Trophoblast cell (in vitro differentiated cells and primary cell): ENCODE measurements at regions not wholly inside any gene's neighbourhood (a gene's known extent, or its start where the extent isn't known, plus 50 kb on each side); places are given as distances from the start of the nearest gene placed in this dataset.
A peak's percentile ranks its signal among the peaks of the same experiment; 100 is the strongest.

Experiments used
- DNase-seq, 2 donors: peaks; one replicate each; pipeline ENCODE4 v3.0.0-alpha.2; 2016
- H2AFZ ChIP-seq: 2 replicates; pipeline ENCODE4 v1.6.1; 2013; ENCODE audit warnings: low read length, moderate library complexity, mild to moderate bottlenecking; ENCODE audit not compliant: insufficient read depth, poor library complexity
- H2AK5ac ChIP-seq: 2 replicates; pipeline ENCODE4 v1.6.1; 2013; ENCODE audit warnings: mild to moderate bottlenecking, low read length
- H2BK120ac ChIP-seq: 2 replicates; pipeline ENCODE4 v1.6.1; 2013; ENCODE audit warnings: low read length, mild to moderate bottlenecking, moderate library complexity; ENCODE audit not compliant: insufficient read depth, poor library complexity
- H2BK12ac ChIP-seq: 2 replicates; pipeline ENCODE4 v1.6.1; 2013; ENCODE audit warnings: mild to moderate bottlenecking, low read length, moderate library complexity
- H2BK5ac ChIP-seq: 2 replicates; pipeline ENCODE4 v1.6.1; 2013; ENCODE audit warnings: low read length, low read depth, moderate library complexity, mild to moderate bottlenecking; ENCODE audit not compliant: poor library complexity
- H3K14ac ChIP-seq: 2 replicates; pipeline ENCODE4 v1.6.1; 2013; ENCODE audit warnings: mild to moderate bottlenecking, low read length
- H3K18ac ChIP-seq: 2 replicates; pipeline ENCODE4 v1.6.1; 2013; ENCODE audit warnings: mild to moderate bottlenecking, low read length
- H3K23ac ChIP-seq: 2 replicates; pipeline ENCODE4 v1.6.1; 2013; ENCODE audit warnings: low read length
- H3K27ac ChIP-seq: 2 replicates; pipeline ENCODE4 v1.5.1; 2013; ENCODE audit warnings: low read depth, mild to moderate bottlenecking, inconsistent platforms, low read length, moderate library complexity
- H3K27me3 ChIP-seq: 2 replicates; pipeline ENCODE4 v1.6.1; 2013; ENCODE audit warnings: inconsistent platforms, mild to moderate bottlenecking, low read length, moderate library complexity; ENCODE audit not compliant: insufficient read depth
- H3K36me3 ChIP-seq, 2 experiments: 1 replicate in 1 of 2; 2 replicates in 1 of 2; pipeline ENCODE4 v1.6.1; 2013; ENCODE audit warnings: low read length in 2 of 2, mild to moderate bottlenecking in 2 of 2, moderate library complexity in 1 of 2; ENCODE audit not compliant: insufficient read depth in 2 of 2, control insufficient read depth in 1 of 2
- H3K4ac ChIP-seq: 2 replicates; pipeline ENCODE4 v1.6.1; 2013; ENCODE audit warnings: low read depth, mild to moderate bottlenecking, low read length, moderate library complexity
- H3K4me1 ChIP-seq, 2 experiments: 1 replicate in 1 of 2; 2 replicates in 1 of 2; pipeline ENCODE4 v1.6.1; 2013; ENCODE audit warnings: low read length in 2 of 2, mild to moderate bottlenecking in 2 of 2, moderate library complexity in 1 of 2; ENCODE audit not compliant: insufficient read depth in 2 of 2, control insufficient read depth in 1 of 2
- H3K4me2 ChIP-seq: 2 replicates; pipeline ENCODE4 v1.6.1; 2013; ENCODE audit warnings: inconsistent platforms, mild to moderate bottlenecking, low read length, moderate library complexity
- H3K4me3 ChIP-seq: 2 replicates; pipeline ENCODE4 v1.5.1; 2013; ENCODE audit warnings: mild to moderate bottlenecking, low read depth, low read length, inconsistent platforms
- H3K79me1 ChIP-seq: one replicate; pipeline ENCODE4 v1.6.1; 2013; ENCODE audit warnings: low read length
- H3K79me2 ChIP-seq: 2 replicates; pipeline ENCODE4 v1.6.1; 2013; ENCODE audit warnings: low read length, mild to moderate bottlenecking; ENCODE audit not compliant: control insufficient read depth, insufficient read depth, poor library complexity
- H3K9ac ChIP-seq: 2 replicates; pipeline ENCODE4 v1.6.1; 2013; ENCODE audit warnings: mild to moderate bottlenecking, low read length
- H3K9me3 ChIP-seq: 2 replicates; pipeline ENCODE4 v1.6.1; 2013; ENCODE audit warnings: low read depth, mild to moderate bottlenecking, control low read depth, inconsistent platforms, low read length; ENCODE audit not compliant: insufficient read depth
- H4K12ac ChIP-seq: 2 replicates; pipeline ENCODE4 v1.6.1; 2013; ENCODE audit warnings: low read depth, mild to moderate bottlenecking, low read length, moderate library complexity
- H4K8ac ChIP-seq: 2 replicates; pipeline ENCODE4 v1.6.1; 2013; ENCODE audit warnings: low read depth, mild to moderate bottlenecking, low read length, moderate library complexity
- H4K91ac ChIP-seq: one replicate; pipeline ENCODE4 v1.6.1; 2013; ENCODE audit warnings: low read depth, mild to moderate bottlenecking, low read length, moderate library complexity
- WGBS: extraction: QIAGEN DNeasy Blood & Tissue Kit; methylation state at CpG from one replicate; pipeline ENCODE4 v1.1.7; 2013; ENCODE audit warnings: missing lambda C conversion rate; ENCODE audit not compliant: insufficient read length, insufficient coverage; ENCODE audit errors: extremely low coverage; 5-methylcytosine and 5-hydroxymethylcytosine counted together

DNA sequence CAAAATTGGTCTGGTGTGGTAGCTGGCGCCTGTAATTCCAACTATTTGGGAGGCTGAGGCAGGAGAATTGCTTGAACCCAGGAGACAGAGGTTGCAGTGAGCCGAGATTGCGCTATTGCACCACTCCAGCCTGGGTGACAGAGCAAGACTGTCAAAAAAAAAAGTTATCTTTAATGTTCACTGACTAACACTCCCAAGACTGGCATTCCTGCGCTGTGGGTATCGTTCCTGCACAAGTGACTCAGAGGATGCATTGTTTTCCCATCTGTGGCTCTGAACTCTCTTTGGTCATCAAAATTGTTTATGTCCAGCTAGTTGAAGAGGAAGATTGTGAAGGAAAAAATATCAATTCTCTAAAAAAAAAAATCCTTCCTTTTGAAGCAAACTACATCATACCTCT is 539.0 kb downstream of the SOX11 start:
- no peak overlapping the region for H2BK5ac ChIP-seq

DNA sequence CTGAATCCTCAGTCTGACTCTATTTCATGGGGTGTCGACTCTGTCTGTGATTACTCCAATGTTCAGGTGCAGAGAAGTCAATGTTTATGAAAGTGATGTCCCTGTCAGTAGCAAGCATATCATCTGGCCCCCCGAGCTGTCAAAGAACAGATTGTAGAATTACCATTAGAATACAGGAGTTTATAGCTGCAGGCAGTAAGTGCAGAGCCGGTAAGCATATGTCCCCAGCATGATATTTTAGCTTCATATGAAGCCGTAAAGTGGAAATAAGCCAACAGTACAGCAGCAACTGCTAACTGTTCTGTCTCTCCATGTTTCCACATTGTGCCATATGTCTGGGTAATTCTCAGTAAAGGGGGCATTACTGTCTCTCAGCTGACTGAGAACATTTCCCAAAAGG is 541.8 kb downstream of the SOX11 start:
- H3K14ac ChIP-seq = no peak overlapping the region
- WGBS = no CpG with 5 or more reads among the region's 4 CpGs

More for the DNA sequence above, 539.0 kb downstream of the SOX11 start:
- Histone ChIP-seq H3K79me2 (no peaks in the 10 kb centered on the region), H3K9me3 (no peaks in the 10 kb centered on the region), H3K27ac (no peak overlapping the region), H3K4me3 (no peak overlapping the region), H3K79me1 (peaks cover 1% of the 10 kb centered on the region), H3K36me3 (no peaks in the 10 kb centered on the region), H3K23ac (no peak overlapping the region), H4K91ac (no peak overlapping the region), H3K9ac (no peak overlapping the region), H4K12ac (no peak overlapping the region), H3K4me1 (no peaks in the 10 kb centered on the region), H3K4me2 (no peak overlapping the region), H3K4ac (no peak overlapping the region), H4K8ac (no peak overlapping the region), H3K18ac (no peak overlapping the region), H2BK120ac (no peak overlapping the region), H2AFZ (no peak overlapping the region), H2BK12ac (no peak overlapping the region), H2AK5ac (no peak overlapping the region), H3K27me3 (no peaks in the 10 kb centered on the region), H3K14ac (no peak overlapping the region)
- DNase-seq = peak; percentile 65 to 77
- no CpG with 5 or more reads among the region's 5 CpGs for WGBS

GRCh38 chr2:6234702-6235101 is 542.5 kb downstream of the SOX11 start:
- no peak for DNase-seq
- no CpG with 5 or more reads among the region's 3 CpGs for WGBS

More for the DNA sequence above, 541.8 kb downstream of the SOX11 start:
- Histone ChIP-seq H3K18ac (no peak overlapping the region), H3K79me1 (no peaks in the 10 kb centered on the region), H3K4me3 (no peak overlapping the region), H3K9ac (no peak overlapping the region), H2BK120ac (no peak overlapping the region), H3K79me2 (no peaks in the 10 kb centered on the region), H3K4me1 (no peaks in the 10 kb centered on the region), H3K4me2 (no peak overlapping the region), H4K8ac (no peak overlapping the region), H3K4ac (no peak overlapping the region), H4K91ac (no peak overlapping the region), H2BK12ac (no peak overlapping the region), H3K36me3 (no peaks in the 10 kb centered on the region), H2AFZ (no peak overlapping the region), H2AK5ac (no peak overlapping the region), H3K27me3 (no peaks in the 10 kb centered on the region), H3K27ac (no peak overlapping the region), H4K12ac (no peak overlapping the region), H3K9me3 (peaks cover 4% of the 10 kb centered on the region), H2BK5ac (no peak overlapping the region), H3K23ac (no peak overlapping the region)
- DNase-seq = no peak

DNA sequence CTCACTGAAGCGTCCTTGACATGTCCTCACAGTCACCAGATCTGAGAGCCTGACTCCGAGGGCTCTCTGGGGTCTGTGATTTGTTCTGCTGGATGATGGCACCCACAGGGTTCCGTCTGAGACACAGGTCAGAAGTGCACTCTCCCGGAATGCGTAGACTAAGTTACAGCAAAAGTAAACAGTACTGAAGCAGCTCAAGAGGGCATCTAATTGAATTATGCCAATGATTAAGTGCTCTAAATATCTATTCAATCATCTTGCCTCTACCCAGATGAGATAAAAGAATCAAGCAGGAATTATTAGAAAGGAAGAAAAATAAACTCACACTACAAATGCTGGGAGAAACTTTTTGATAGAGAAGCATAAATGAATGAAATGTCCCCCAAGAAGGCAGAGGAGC is 544.1 kb downstream of the SOX11 start:
- H3K9me3 ChIP-seq = peaks cover 4% of the 10 kb centered on the region
- H3K9ac ChIP-seq = no peak overlapping the region
- no peak overlapping the region for H4K12ac ChIP-seq
- no peaks in the 10 kb centered on the region for H3K79me2 ChIP-seq
- no peaks in the 10 kb centered on the region for H3K36me3 ChIP-seq
- H2BK12ac ChIP-seq = no peak overlapping the region
- H3K27ac ChIP-seq = no peak overlapping the region
- H3K4ac ChIP-seq = no peak overlapping the region
- no peaks in the 10 kb centered on the region for H3K27me3 ChIP-seq
- H2BK5ac ChIP-seq = no peak overlapping the region
- H2AK5ac ChIP-seq = no peak overlapping the region
- H3K18ac ChIP-seq = no peak overlapping the region
- H4K8ac ChIP-seq = no peak overlapping the region
- H2BK120ac ChIP-seq = no peak overlapping the region
- no peak overlapping the region for H3K4me2 ChIP-seq
- H3K23ac ChIP-seq = no peak overlapping the region
- no peak overlapping the region for H3K4me3 ChIP-seq
- H3K4me1 ChIP-seq = peaks cover 0 to 2% of the 10 kb centered on the region in 2 experiments
- no peak overlapping the region for H3K14ac ChIP-seq
- no peak for DNase-seq
- H3K79me1 ChIP-seq = no peaks in the 10 kb centered on the region
- no peak overlapping the region for H4K91ac ChIP-seq
- WGBS = no CpG with 5 or more reads among the region's 5 CpGs
- no peak overlapping the region for H2AFZ ChIP-seq

More at GRCh38 chr2:6234702-6235101, 542.5 kb downstream of the SOX11 start:
- no peak overlapping the region for H3K14ac ChIP-seq
- H2AFZ ChIP-seq = no peak overlapping the region
- no peak overlapping the region for H3K23ac ChIP-seq
- no peaks in the 10 kb centered on the region for H3K79me1 ChIP-seq
- H3K27ac ChIP-seq = no peak overlapping the region
- no peak overlapping the region for H3K18ac ChIP-seq
- H3K4ac ChIP-seq = no peak overlapping the region
- H4K91ac ChIP-seq = no peak overlapping the region
- no peaks in the 10 kb centered on the region for H3K79me2 ChIP-seq
- no peaks in the 10 kb centered on the region for H3K27me3 ChIP-seq
- H2AK5ac ChIP-seq = no peak overlapping the region
- no peak overlapping the region for H2BK12ac ChIP-seq
- H3K4me3 ChIP-seq = no peak overlapping the region
- no peak overlapping the region for H4K12ac ChIP-seq
- peaks cover 4% of the 10 kb centered on the region for H3K9me3 ChIP-seq
- H3K36me3 ChIP-seq = no peaks in the 10 kb centered on the region
- no peaks in the 10 kb centered on the region for H3K4me1 ChIP-seq
- no peak overlapping the region for H3K9ac ChIP-seq
- no peak overlapping the region for H2BK120ac ChIP-seq
- H3K4me2 ChIP-seq = no peak overlapping the region
- H2BK5ac ChIP-seq = no peak overlapping the region
- H4K8ac ChIP-seq = no peak overlapping the region
